HG02981 (cell line): ENCODE measurements at regions not wholly inside any gene's neighbourhood (a gene's known extent, or its start where the extent isn't known, plus 50 kb on each side); places are given as distances from the start of the nearest gene placed in this dataset.
A peak's percentile ranks its signal among the peaks of the same experiment; 100 is the strongest.
"Not testable (repeated sequence)": the region's sequence is repeated elsewhere in the genome, so short reads cannot be mapped to it uniquely, and the experiment has no call there.

Experiments used
- ATAC-seq: cut with Tn5 transposase; IDR thresholded peaks from one replicate; pipeline ENCODE4 v1.9.1; 2021; ENCODE audit warnings: mild to moderate bottlenecking, moderate library complexity; ENCODE audit not compliant: unreplicated experiment

GRCh38 chr2:81395746-81396145 is 1091.2 kb upstream of the LRRTM1 start:
- no peak for ATAC-seq

GRCh38 chr2:81389203-81389602 is 1084.7 kb upstream of the LRRTM1 start:
- no peak for ATAC-seq

GRCh38 chr2:81363800-81364199 is 1059.2 kb upstream of the LRRTM1 start:
- ATAC-seq: no peak

- ATAC-seq: not testable (repeated sequence)
Measured at GRCh38 chr2:81362468-81362867, 1057.9 kb upstream of the LRRTM1 start.

GRCh38 chr2:81355436-81355835 is 1050.9 kb upstream of the LRRTM1 start:
- no peak for ATAC-seq

GRCh38 chr2:81334046-81334445 is 1029.5 kb upstream of the LRRTM1 start:
- no peak for ATAC-seq

- no peak for ATAC-seq
Measured at GRCh38 chr2:81328968-81329367, 1024.4 kb upstream of the LRRTM1 start.

- no peak for ATAC-seq
Measured at GRCh38 chr2:81327911-81328310, 1023.4 kb upstream of the LRRTM1 start.

GRCh38 chr2:81324046-81324445 is 1019.5 kb upstream of the LRRTM1 start:
- no peak for ATAC-seq

- ATAC-seq: no peak
Measured at GRCh38 chr2:81304154-81304830, 999.7 kb upstream of the LRRTM1 start.

GRCh38 chr2:81303321-81303720 is 998.8 kb upstream of the LRRTM1 start:
- ATAC-seq: no peak

GRCh38 chr2:81299841-81300240 is 995.3 kb upstream of the LRRTM1 start:
- ATAC-seq: no peak

- no peak for ATAC-seq
Measured at GRCh38 chr2:81290846-81291245, 986.3 kb upstream of the LRRTM1 start.

- no peak for ATAC-seq
Measured at GRCh38 chr2:81283081-81283480, 978.5 kb upstream of the LRRTM1 start.

- ATAC-seq: no peak
Measured at GRCh38 chr2:81282151-81282769, 977.7 kb upstream of the LRRTM1 start.

GRCh38 chr2:81276595-81276994 is 972.0 kb upstream of the LRRTM1 start:
- ATAC-seq: no peak

- no peak for ATAC-seq
Measured at GRCh38 chr2:81266106-81266505, 961.6 kb upstream of the LRRTM1 start.

- no peak for ATAC-seq
Measured at GRCh38 chr2:81263989-81264388, 959.4 kb upstream of the LRRTM1 start.

- ATAC-seq: no peak
Measured at GRCh38 chr2:81260320-81260719, 955.8 kb upstream of the LRRTM1 start.

GRCh38 chr2:81250270-81250669 is 945.7 kb upstream of the LRRTM1 start:
- ATAC-seq: peak; percentile 81

- no peak for ATAC-seq
Measured at GRCh38 chr2:81249152-81249551, 944.6 kb upstream of the LRRTM1 start.

GRCh38 chr2:81247648-81248047 is 943.1 kb upstream of the LRRTM1 start:
- peak; percentile 49 for ATAC-seq

GRCh38 chr2:81242501-81242900 is 937.9 kb upstream of the LRRTM1 start:
- no peak for ATAC-seq
